GM23248 (cell line): ENCODE measurements at regions not wholly inside any gene's neighbourhood (a gene's known extent, or its start where the extent isn't known, plus 50 kb on each side); places are given as distances from the start of the nearest gene placed in this dataset.

Source experiments
- EZH2 ChIP-seq: fragments of 200-600 bp; sonication (generic); IDR thresholded peaks from 2 replicates; pipeline ENCODE4 v1.6.1; 2018; ENCODE audit warnings: antibody characterized with exemption, mild to moderate bottlenecking; ENCODE audit not compliant: insufficient read depth, poor library complexity, severe bottlenecking
- EZH2phosphoT487 ChIP-seq: fragments of 200-600 bp; sonication (generic); IDR thresholded peaks from 2 replicates; pipeline ENCODE4 v1.6.1; 2018; ENCODE audit warnings: antibody characterized with exemption, moderate library complexity, mild to moderate bottlenecking, low read depth; ENCODE audit not compliant: insufficient read depth

- no peak for TF ChIP-seq EZH2
- no peak for TF ChIP-seq EZH2phosphoT487
Measured at GRCh38 chr14:53265025-53265424, 111.9 kb upstream of the DDHD1 start.
